Stimulated activated effector memory CD8-positive, alpha-beta T cell treated with anti-CD3 and anti-CD28 coated beads, Interleukin-12 subunit alpha, Interleukin-12 subunit beta, amount 100 ng/mL, for 72 hours (primary cell): ENCODE measurements at regions not wholly inside any gene's neighbourhood (a gene's known extent, or its start where the extent isn't known, plus 50 kb on each side); places are given as distances from the start of the nearest gene placed in this dataset.
A peak's percentile ranks its signal among the peaks of the same experiment; 100 is the strongest.
"Not testable (repeated sequence)": the region's sequence is repeated elsewhere in the genome, so short reads cannot be mapped to it uniquely, and the experiment has no call there.

Experiments
- ATAC-seq: fragments of 150-1000 bp; cut with Tn5 transposase; 2 replicates; pipeline ENCODE4 v1.10.0; 2021
- DNase-seq, 2 donors: peaks; one replicate each; pipeline ENCODE4 v3.0.0; 2021 to 2022; ENCODE audit warnings: low spot score in 2 of 2
- H3K27ac Mint-ChIP-seq: one replicate; pipeline ENCODE4 v1.8.0; 2022; ENCODE audit warnings: mild to moderate bottlenecking, mixed read lengths
- H3K36me3 Mint-ChIP-seq: one replicate; pipeline ENCODE4 v1.8.0; 2022; ENCODE audit warnings: mild to moderate bottlenecking, mixed read lengths
- H3K4me1 Mint-ChIP-seq: one replicate; pipeline ENCODE4 v1.8.0; 2022; ENCODE audit warnings: mixed read lengths
- H3K4me3 Mint-ChIP-seq: one replicate; pipeline ENCODE4 v1.8.0; 2022; ENCODE audit warnings: mild to moderate bottlenecking, mixed read lengths
- H3K9me3 Mint-ChIP-seq: one replicate; pipeline ENCODE4 v1.8.0; 2022; ENCODE audit warnings: mixed read lengths

DNA sequence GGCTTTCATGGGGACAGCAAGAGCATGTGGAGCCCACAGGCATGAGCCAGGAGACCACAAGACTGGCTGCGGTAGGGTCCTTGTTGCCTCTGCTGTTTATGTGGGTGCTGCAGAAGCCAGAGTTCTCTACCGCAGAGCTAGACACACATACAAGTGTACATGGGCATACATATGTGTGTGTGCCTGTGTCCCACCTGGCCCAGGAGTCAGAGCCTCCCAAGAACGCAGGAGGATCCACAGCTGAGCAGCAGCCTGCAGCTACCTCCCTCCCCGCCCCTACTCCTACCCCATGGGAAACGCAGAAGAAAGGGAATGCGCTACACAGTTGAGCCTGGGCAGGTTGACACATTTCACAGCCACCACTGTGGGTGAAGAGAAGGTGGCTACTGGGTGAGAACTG lies 438.1 kb upstream of the SMIM21 start:
- Mint-ChIP-seq H3K4me3 (no peak overlapping the region), H3K4me1 (no peaks in the 10 kb centered on the region), H3K27ac (no peak overlapping the region), H3K36me3 (no peaks in the 10 kb centered on the region), H3K9me3 (peaks cover 9% of the 10 kb centered on the region)
- DNase-seq (no peak), ATAC-seq (peak; percentile 39)

DNA sequence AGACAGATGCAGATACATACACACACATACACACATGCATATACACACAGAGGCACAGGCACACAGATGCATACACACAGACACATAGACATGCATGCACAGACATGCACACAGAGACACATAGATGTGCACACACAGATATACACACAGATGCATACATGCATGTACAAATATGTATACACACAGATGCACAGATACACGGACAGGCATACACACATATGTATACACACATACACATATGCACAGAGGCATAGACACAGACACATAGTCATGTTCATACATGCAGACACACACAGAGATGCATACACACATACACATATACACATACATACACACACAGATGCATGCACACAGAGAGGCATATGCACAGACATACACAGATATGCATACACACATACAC lies 437.3 kb upstream of the SMIM21 start:
- Mint-ChIP-seq H3K4me3 (no peak overlapping the region), H3K9me3 (peaks cover 9% of the 10 kb centered on the region), H3K36me3 (no peaks in the 10 kb centered on the region), H3K4me1 (no peaks in the 10 kb centered on the region), H3K27ac (no peak overlapping the region)
- DNase-seq (no peak), ATAC-seq (no peak)

GRCh38 chr18:75863696-75864095 lies 436.2 kb upstream of the SMIM21 start:
- H3K36me3 Mint-ChIP-seq = no peaks in the 10 kb centered on the region
- no peak for ATAC-seq
- H3K9me3 Mint-ChIP-seq = peaks cover 9% of the 10 kb centered on the region
- no peak overlapping the region for H3K4me3 Mint-ChIP-seq
- H3K4me1 Mint-ChIP-seq = no peaks in the 10 kb centered on the region
- DNase-seq = no peak
- no peak overlapping the region for H3K27ac Mint-ChIP-seq

- Mint-ChIP-seq H3K27ac (no peak overlapping the region), H3K4me3 (no peak overlapping the region), H3K4me1 (no peaks in the 10 kb centered on the region), H3K36me3 (no peaks in the 10 kb centered on the region), H3K9me3 (peaks cover 9% of the 10 kb centered on the region)
- no peak for ATAC-seq
- DNase-seq = no peak
Observed at GRCh38 chr18:75862458-75862857, 435.0 kb upstream of the SMIM21 start.

- Mint-ChIP-seq H3K9me3 (peaks cover 9% of the 10 kb centered on the region), H3K36me3 (no peaks in the 10 kb centered on the region), H3K4me1 (no peaks in the 10 kb centered on the region), H3K4me3 (no peak overlapping the region), H3K27ac (no peak overlapping the region)
- ATAC-seq = no peak
- peak in 1 of 2 donors; percentile 12 for DNase-seq
Observed at GRCh38 chr18:75860166-75860565, 432.7 kb upstream of the SMIM21 start.

- Mint-ChIP-seq H3K9me3 (peaks cover 9% of the 10 kb centered on the region), H3K4me3 (no peak overlapping the region), H3K36me3 (no peaks in the 10 kb centered on the region), H3K27ac (no peak overlapping the region), H3K4me1 (no peaks in the 10 kb centered on the region)
- ATAC-seq (no peak), DNase-seq (peak in 1 of 2 donors; percentile 8)
Observed at GRCh38 chr18:75859533-75859932, 432.0 kb upstream of the SMIM21 start.

DNA sequence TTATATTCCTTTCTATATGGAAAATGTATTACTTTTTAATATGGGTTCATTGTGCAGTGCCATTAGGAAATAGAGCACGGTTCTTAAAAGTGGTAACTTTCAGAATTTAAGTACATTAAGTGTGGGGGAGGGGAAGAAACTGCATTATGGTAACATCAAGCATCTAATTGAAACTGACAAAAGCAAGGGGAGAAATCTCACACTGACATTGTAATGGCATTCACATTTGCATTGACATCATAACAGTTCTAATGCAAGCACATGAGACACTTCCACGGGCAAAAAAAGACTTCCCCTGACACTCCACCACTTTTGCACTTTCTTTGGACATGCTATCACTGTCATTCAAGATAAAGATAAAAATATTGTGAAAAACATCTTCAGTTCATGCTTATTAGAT lies 431.3 kb upstream of the SMIM21 start:
- no peak overlapping the region for H3K27ac Mint-ChIP-seq
- H3K4me1 Mint-ChIP-seq = no peaks in the 10 kb centered on the region
- H3K36me3 Mint-ChIP-seq = no peaks in the 10 kb centered on the region
- ATAC-seq = no peak
- DNase-seq = no peak
- peaks cover 9% of the 10 kb centered on the region for H3K9me3 Mint-ChIP-seq
- H3K4me3 Mint-ChIP-seq = no peak overlapping the region

GRCh38 chr18:75857558-75857957 lies 430.1 kb upstream of the SMIM21 start:
- no peaks in the 10 kb centered on the region for H3K4me1 Mint-ChIP-seq
- H3K36me3 Mint-ChIP-seq = no peaks in the 10 kb centered on the region
- DNase-seq = no peak
- H3K9me3 Mint-ChIP-seq = peaks cover 9% of the 10 kb centered on the region
- H3K27ac Mint-ChIP-seq = no peak overlapping the region
- no peak overlapping the region for H3K4me3 Mint-ChIP-seq
- ATAC-seq = no peak

DNA sequence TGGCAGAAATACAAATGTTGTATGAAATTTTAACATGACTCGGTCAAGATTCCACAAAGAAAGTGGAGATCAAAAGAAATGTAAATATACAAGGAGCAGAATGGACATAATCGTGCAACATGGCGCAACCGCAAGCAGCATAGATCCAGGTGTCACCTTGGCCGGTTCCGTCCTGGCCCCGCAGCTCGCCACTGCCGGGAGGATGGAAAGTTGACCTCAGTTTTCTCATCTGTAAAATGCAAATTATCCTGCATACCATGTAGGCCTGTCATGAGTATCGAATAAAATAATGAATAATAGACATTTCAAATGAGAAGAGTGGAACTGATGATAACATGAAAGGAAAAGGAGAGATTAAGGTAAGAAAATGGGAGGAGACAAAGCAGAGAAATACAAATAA lies 427.3 kb upstream of the SMIM21 start:
- Mint-ChIP-seq H3K4me3 (no peak overlapping the region), H3K27ac (no peak overlapping the region), H3K9me3 (no peaks in the 10 kb centered on the region), H3K4me1 (no peaks in the 10 kb centered on the region), H3K36me3 (no peaks in the 10 kb centered on the region)
- DNase-seq (no peak), ATAC-seq (no peak)

DNA sequence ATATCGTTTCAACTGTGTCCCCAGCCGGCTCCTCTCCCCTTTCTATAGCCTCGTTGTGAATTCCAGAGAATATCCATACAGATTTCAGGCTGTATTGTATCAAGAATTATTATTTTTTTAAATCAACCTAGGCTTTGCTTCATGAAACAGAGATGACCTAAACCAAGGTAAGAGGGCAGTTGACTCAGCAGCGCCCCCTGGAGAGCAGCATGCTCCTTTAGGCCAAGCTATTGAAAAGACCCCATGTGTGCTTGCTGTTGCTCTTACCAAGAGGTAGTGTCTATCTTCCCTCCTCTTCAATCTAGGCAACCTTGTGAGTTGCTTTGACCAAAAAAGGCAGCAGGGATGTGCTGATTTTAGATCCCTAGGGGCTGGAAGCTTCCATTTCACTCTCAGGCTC lies 426.7 kb upstream of the SMIM21 start:
- no peaks in the 10 kb centered on the region for H3K9me3 Mint-ChIP-seq
- H3K4me3 Mint-ChIP-seq = no peak overlapping the region
- ATAC-seq (no peak), DNase-seq (peak in 1 of 2 donors; percentile 47)
- no peaks in the 10 kb centered on the region for H3K36me3 Mint-ChIP-seq
- H3K4me1 Mint-ChIP-seq = no peaks in the 10 kb centered on the region
- H3K27ac Mint-ChIP-seq = no peak overlapping the region

DNA sequence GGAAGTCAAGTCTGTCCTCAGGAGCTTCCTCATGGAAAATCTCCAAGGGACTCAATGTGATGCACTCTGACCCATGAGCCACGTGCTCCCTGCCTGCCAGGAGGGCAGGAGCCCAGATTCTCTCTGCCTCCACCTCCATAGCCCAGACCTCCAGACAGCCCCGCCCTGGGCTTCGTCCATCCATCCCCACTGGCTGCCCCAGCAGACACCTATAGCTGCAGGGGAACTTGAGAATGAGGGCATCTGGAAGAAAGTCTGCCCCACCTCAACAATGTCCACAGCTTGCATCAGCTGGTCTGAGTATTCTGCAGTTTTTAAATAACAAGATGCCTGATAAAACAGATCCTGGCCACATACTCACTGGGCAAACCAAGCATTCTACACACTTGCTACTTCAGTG lies 418.8 kb upstream of the SMIM21 start:
- Mint-ChIP-seq H3K4me3 (no peak overlapping the region), H3K36me3 (no peaks in the 10 kb centered on the region), H3K4me1 (no peaks in the 10 kb centered on the region), H3K9me3 (no peaks in the 10 kb centered on the region), H3K27ac (no peak overlapping the region)
- ATAC-seq (no peak), DNase-seq (no peak)

- H3K9me3 Mint-ChIP-seq = no peaks in the 10 kb centered on the region
- H3K36me3 Mint-ChIP-seq = no peaks in the 10 kb centered on the region
- H3K27ac Mint-ChIP-seq = no peak overlapping the region
- no peak for ATAC-seq
- no peak overlapping the region for H3K4me3 Mint-ChIP-seq
- peak in 1 of 2 donors; percentile 3 for DNase-seq
- H3K4me1 Mint-ChIP-seq = no peaks in the 10 kb centered on the region
Observed at GRCh38 chr18:75845413-75845812, 417.9 kb upstream of the SMIM21 start.

GRCh38 chr18:75844146-75844545 lies 416.6 kb upstream of the SMIM21 start:
- no peaks in the 10 kb centered on the region for H3K4me1 Mint-ChIP-seq
- H3K36me3 Mint-ChIP-seq = no peaks in the 10 kb centered on the region

DNA sequence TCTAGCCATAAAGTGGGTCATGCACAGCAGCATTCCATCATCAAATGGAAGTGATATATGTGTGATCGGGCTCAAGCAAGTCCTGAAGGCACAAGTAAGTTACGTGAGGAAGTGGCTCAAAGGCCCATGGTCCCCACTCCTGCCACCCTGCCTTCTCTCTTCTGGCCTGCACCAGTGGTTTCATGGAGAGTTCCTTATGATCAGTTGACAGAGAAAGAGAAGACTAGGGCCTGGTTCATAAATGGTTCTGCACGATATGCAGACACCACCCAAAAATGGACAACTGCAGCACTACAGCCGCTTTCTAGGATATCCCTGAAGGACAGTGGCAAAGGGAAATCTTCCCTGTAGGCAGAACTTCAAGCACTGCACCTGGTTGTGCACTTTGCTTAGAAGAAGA lies 412.6 kb upstream of the SMIM21 start:
- H3K4me1 Mint-ChIP-seq = no peaks in the 10 kb centered on the region
- ATAC-seq = no peak
- H3K36me3 Mint-ChIP-seq = no peaks in the 10 kb centered on the region
- no peak overlapping the region for H3K27ac Mint-ChIP-seq
- peak in 1 of 2 donors; percentile 23 for DNase-seq
- no peak overlapping the region for H3K4me3 Mint-ChIP-seq
- no peaks in the 10 kb centered on the region for H3K9me3 Mint-ChIP-seq

More at GRCh38 chr18:75844146-75844545, 416.6 kb upstream of the SMIM21 start:
- DNase-seq (peak in 1 of 2 donors; percentile 12), ATAC-seq (no peak)
- Mint-ChIP-seq H3K9me3 (no peaks in the 10 kb centered on the region), H3K4me3 (no peak overlapping the region), H3K27ac (no peak overlapping the region)

GRCh38 chr18:75839686-75840085 lies 412.2 kb upstream of the SMIM21 start:
- H3K36me3 Mint-ChIP-seq, H3K9me3 Mint-ChIP-seq, ATAC-seq, H3K27ac Mint-ChIP-seq, H3K4me1 Mint-ChIP-seq, H3K4me3 Mint-ChIP-seq: not testable (repeated sequence)
- peak in 1 of 2 donors; percentile 6 for DNase-seq

DNA sequence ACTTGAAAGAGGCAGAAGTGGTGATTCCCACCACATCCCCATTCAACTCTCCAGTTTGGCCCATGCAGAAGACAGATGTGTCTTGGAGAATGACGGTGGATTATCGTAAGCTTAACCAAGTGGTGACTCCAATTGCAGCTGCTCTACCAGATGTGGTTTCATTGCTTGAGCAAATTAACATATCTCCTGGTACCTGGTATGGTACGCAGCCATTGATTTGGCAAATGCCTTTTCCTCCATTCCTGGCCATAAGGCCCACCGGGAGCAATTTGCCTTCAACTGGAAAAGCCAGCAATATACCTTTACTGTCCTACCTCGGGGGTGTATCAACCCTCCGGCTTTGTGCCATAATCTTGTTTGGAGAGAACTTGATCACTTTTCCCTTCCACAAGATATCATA lies 411.5 kb upstream of the SMIM21 start:
- H3K4me3 Mint-ChIP-seq = no peak overlapping the region
- no peaks in the 10 kb centered on the region for H3K4me1 Mint-ChIP-seq
- no peak overlapping the region for H3K27ac Mint-ChIP-seq
- DNase-seq = peak in 1 of 2 donors; percentile 23
- no peaks in the 10 kb centered on the region for H3K9me3 Mint-ChIP-seq
- ATAC-seq = no peak
- no peaks in the 10 kb centered on the region for H3K36me3 Mint-ChIP-seq

GRCh38 chr18:75837316-75837715 lies 409.8 kb upstream of the SMIM21 start:
- no peak overlapping the region for H3K27ac Mint-ChIP-seq
- DNase-seq = peak in 1 of 2 donors; percentile 37
- H3K9me3 Mint-ChIP-seq = no peaks in the 10 kb centered on the region
- no peak for ATAC-seq
- H3K4me3 Mint-ChIP-seq = no peak overlapping the region
- H3K4me1 Mint-ChIP-seq = no peaks in the 10 kb centered on the region
- no peaks in the 10 kb centered on the region for H3K36me3 Mint-ChIP-seq
